HepG2 (cell line): ENCODE measurements at regions not wholly inside any gene's neighbourhood (a gene's known extent, or its start where the extent isn't known, plus 50 kb on each side); places are given as distances from the start of the nearest gene placed in this dataset.

Source experiments
- ATAD3A ChIP-seq: sonication (generic); formaldehyde crosslinking; IDR thresholded peaks from 2 replicates; pipeline ENCODE4 v1.4.0; 2020; ENCODE audit warnings: missing genetic modification reagents
- CBFB ChIP-seq: sonication (generic); formaldehyde crosslinking; IDR thresholded peaks from 2 replicates; pipeline ENCODE4 v1.4.0; 2020; ENCODE audit warnings: missing genetic modification reagents
- CREB1 ChIP-seq, 2 experiments: fragments of 450-650 bp in 1 of 2; IDR thresholded peaks; 2 replicates each; pipeline ENCODE4 v1.6.1; 2016 to 2017; ENCODE audit warnings: control low read depth in 1 of 2, mild to moderate bottlenecking in 1 of 2, missing compliant biosample characterization in 1 of 2, missing genetic modification characterization in 1 of 2
- ESRRA ChIP-seq: sonication (generic); formaldehyde crosslinking; IDR thresholded peaks from 2 replicates; pipeline ENCODE4 v1.5.1; 2020; ENCODE audit warnings: mild to moderate bottlenecking, low read depth, missing genetic modification reagents
- FOSL2 ChIP-seq: sonication (generic); formaldehyde crosslinking; IDR thresholded peaks from 2 replicates; pipeline ENCODE4 v1.4.0; 2020; ENCODE audit warnings: missing genetic modification reagents
- GLMP ChIP-seq: sonication (generic); formaldehyde crosslinking; IDR thresholded peaks from 2 replicates; pipeline ENCODE4 v1.9.0; 2021; ENCODE audit warnings: missing genetic modification reagents, mild to moderate bottlenecking, borderline replicate concordance
- GTF3A ChIP-seq: sonication (generic); formaldehyde crosslinking; conservative IDR thresholded peaks from 2 replicates; pipeline ENCODE4 v1.4.0; 2020; ENCODE audit warnings: mild to moderate bottlenecking, missing genetic modification reagents
- HINFP ChIP-seq: sonication (generic); formaldehyde crosslinking; IDR thresholded peaks from 2 replicates; pipeline ENCODE4 v1.4.0; 2020; ENCODE audit warnings: low read depth, mild to moderate bottlenecking, missing genetic modification reagents
- HNF4G ChIP-seq, 2 experiments: sonication (generic) in 1 of 2; formaldehyde crosslinking in 1 of 2; IDR thresholded peaks; 2 replicates each; pipeline versions ENCODE4 v1.4.0 to v1.6.1; 2011 to 2020; ENCODE audit warnings: borderline replicate concordance in 2 of 2, low read depth in 2 of 2, mild to moderate bottlenecking in 2 of 2, low read length in 1 of 2, missing genetic modification reagents in 1 of 2, moderate library complexity in 1 of 2
- KLF6 ChIP-seq: IDR thresholded peaks from 2 replicates; pipeline ENCODE4 v1.8.0; 2016; ENCODE audit warnings: missing biosample characterization, missing genetic modification reagents
- KMT2A ChIP-seq: sonication (generic); formaldehyde crosslinking; IDR thresholded peaks from 2 replicates; pipeline ENCODE4 v1.4.0; 2020; ENCODE audit warnings: missing genetic modification reagents
- NCOA1 ChIP-seq: sonication (generic); formaldehyde crosslinking; IDR thresholded peaks from 2 replicates; pipeline ENCODE4 v1.9.0; 2021; ENCODE audit warnings: missing genetic modification reagents
- NR1H2 ChIP-seq: sonication (generic); formaldehyde crosslinking; IDR thresholded peaks from 2 replicates; pipeline ENCODE4 v1.8.1; 2022; ENCODE audit warnings: low read depth, missing genetic modification reagents, borderline replicate concordance
- TFDP2 ChIP-seq: sonication (generic); formaldehyde crosslinking; IDR thresholded peaks from 2 replicates; pipeline ENCODE4 v1.4.0; 2020; ENCODE audit warnings: missing genetic modification reagents
- TOE1 ChIP-seq: sonication (generic); formaldehyde crosslinking; IDR thresholded peaks from 2 replicates; pipeline ENCODE4 v1.4.0; 2020; ENCODE audit warnings: mild to moderate bottlenecking, missing genetic modification reagents
- TP53 ChIP-seq: sonication (generic); formaldehyde crosslinking; conservative IDR thresholded peaks from 2 replicates; pipeline ENCODE4 v1.4.0; 2020; ENCODE audit warnings: missing genetic modification reagents
- ZNF207 ChIP-seq: fragments of 450-650 bp; IDR thresholded peaks from 2 replicates; pipeline ENCODE4 v1.6.1; 2016; ENCODE audit warnings: antibody characterized with exemption, borderline replicate concordance
- ZNF24 ChIP-seq: fragments of 450-650 bp; IDR thresholded peaks from 2 replicates; pipeline ENCODE4 v1.6.1; 2017; ENCODE audit warnings: antibody characterized with exemption, mild to moderate bottlenecking
- ZNF326 ChIP-seq: sonication (generic); formaldehyde crosslinking; IDR thresholded peaks from 2 replicates; pipeline ENCODE4 v1.4.0; 2020; ENCODE audit warnings: missing genetic modification reagents, borderline replicate concordance
- ZNF354B ChIP-seq: sonication (generic); formaldehyde crosslinking; IDR thresholded peaks from 2 replicates; pipeline ENCODE4 v1.8.0; 2022; ENCODE audit warnings: mild to moderate bottlenecking, missing genetic modification reagents
- ZNF431 ChIP-seq: sonication (generic); formaldehyde crosslinking; IDR thresholded peaks from 2 replicates; pipeline ENCODE4 v1.9.0; 2022; ENCODE audit warnings: missing genetic modification reagents, low read depth, mild to moderate bottlenecking, borderline replicate concordance
- ZNF496 ChIP-seq: sonication (generic); formaldehyde crosslinking; IDR thresholded peaks from 2 replicates; pipeline ENCODE4 v1.8.1; 2023; ENCODE audit warnings: mild to moderate bottlenecking, moderate library complexity, missing genetic modification reagents; ENCODE audit not compliant: insufficient replicate concordance
- ZNF503 ChIP-seq: sonication (generic); formaldehyde crosslinking; IDR thresholded peaks from 2 replicates; pipeline ENCODE4 v1.4.0; 2020; ENCODE audit warnings: missing genetic modification reagents
- ZNF547 ChIP-seq: sonication (generic); formaldehyde crosslinking; IDR thresholded peaks from 2 replicates; pipeline ENCODE4 v1.5.1; 2020; ENCODE audit warnings: mild to moderate bottlenecking, missing genetic modification reagents
- ZNF576 ChIP-seq: sonication (generic); formaldehyde crosslinking; IDR thresholded peaks from 2 replicates; pipeline ENCODE4 v1.4.0; 2020; ENCODE audit warnings: mild to moderate bottlenecking, missing genetic modification reagents

- TF ChIP-seq ZNF503 (peak; percentile 99), ZNF354B (no peak), ZNF207 (no peak), GTF3A (CRISPR knock-in tag) (no peak), KMT2A (no peak), ESRRA (CRISPR knock-in tag) (peak; percentile 79), FOSL2 (peak; percentile 100), ZNF496 (CRISPR knock-in tag) (no peak), ZNF547 (CRISPR knock-in tag) (no peak), NR1H2 (CRISPR knock-in tag) (no peak), TP53 (peak; percentile 88), TOE1 (CRISPR knock-in tag) (peak; percentile 67; the same call in 1 of the 2 replicates), KLF6 (CRISPR knock-in tag) (peak; percentile 94), ZNF24 (0 out of 2 replicates have a peak, but pooled peaks have one; percentile 56), GLMP (no peak), CREB1 (IDR thresholded peaks at IDR 0.05) (peak; percentile 69), CREB1 (CRISPR knock-in tag; IDR thresholded peaks at IDR 0.05) (peak; percentile 83), HINFP (peak; percentile 72; the same call in 1 of the 2 replicates), ATAD3A (CRISPR knock-in tag) (no peak), NCOA1 (peak; percentile 98), HNF4G (IDR thresholded peaks at IDR 0.05; ENCODE audit: borderline replicate concordance, low read depth, low read length) (peak; percentile 75; the same call in 1 of the 2 replicates), HNF4G (CRISPR knock-in tag; IDR thresholded peaks at IDR 0.05; ENCODE audit: borderline replicate concordance, low read depth) (no peak), CBFB (peak; percentile 83), TFDP2 (CRISPR knock-in tag) (peak; percentile 68), ZNF326 (CRISPR knock-in tag) (no peak), ZNF576 (CRISPR knock-in tag) (no peak), ZNF431 (peak; percentile 86; the same call in 1 of the 2 replicates)
These were observed 425.4 kb downstream of the RPS24 start (continued) for GRCh38 chr10:78458983-78459638.
